Fibroblast of lung (primary cell): ENCODE measurements at regions not wholly inside any gene's neighbourhood (a gene's known extent, or its start where the extent isn't known, plus 50 kb on each side); places are given as distances from the start of the nearest gene placed in this dataset.

Experiments
- DNase-seq, 2 donors: peaks; one replicate each; pipeline versions ENCODE4 v3.0.0 to v3.0.0-alpha.2; 2010; ENCODE audit warnings: low read depth in 2 of 2
- H2AFZ ChIP-seq: 2 replicates; pipeline ENCODE4 v1.5.1; 2012; ENCODE audit warnings: low read length, control low read depth, inconsistent platforms
- H3K27ac ChIP-seq: 2 replicates; pipeline ENCODE4 v1.5.1; 2011; ENCODE audit warnings: low read length, control low read depth; ENCODE audit not compliant: insufficient read depth
- H3K27me3 ChIP-seq: 2 replicates; pipeline ENCODE4 v1.5.1; 2011; ENCODE audit warnings: mild to moderate bottlenecking, low read length; ENCODE audit not compliant: control insufficient read depth, insufficient read depth
- H3K36me3 ChIP-seq: 2 replicates; pipeline ENCODE4 v1.5.1; 2011; ENCODE audit warnings: low read length; ENCODE audit not compliant: control insufficient read depth, insufficient read depth
- H3K4me1 ChIP-seq: 2 replicates; pipeline ENCODE4 v1.5.1; 2011; ENCODE audit warnings: low read length; ENCODE audit not compliant: control insufficient read depth, insufficient read depth; ENCODE audit errors: extremely low read depth
- H3K4me2 ChIP-seq: 2 replicates; pipeline ENCODE4 v1.5.1; 2011; ENCODE audit warnings: low read length, control low read depth; ENCODE audit not compliant: insufficient read depth; ENCODE audit errors: extremely low read depth
- H3K4me3 ChIP-seq, 4 experiments: fragments of 200-600 bp in 1 of 4; sonication (generic) in 1 of 4; replicated peaks in 1 of 4; 2 replicates each; pipeline ENCODE4 v1.5.1; 2011 to 2016; ENCODE audit warnings: low read length in 4 of 4, low read depth in 3 of 4, mild to moderate bottlenecking in 3 of 4, control low read depth in 2 of 4, inconsistent platforms in 1 of 4, mixed read lengths in 1 of 4; ENCODE audit not compliant: insufficient read depth in 1 of 4; ENCODE audit errors: control extremely low read depth in 1 of 4
- H3K79me2 ChIP-seq: 2 replicates; pipeline ENCODE4 v1.5.1; 2012; ENCODE audit warnings: mild to moderate bottlenecking, low read length, inconsistent platforms; ENCODE audit not compliant: control insufficient read depth, insufficient read depth
- H3K9ac ChIP-seq: 2 replicates; pipeline ENCODE4 v1.5.1; 2011; ENCODE audit warnings: mild to moderate bottlenecking, low read length, control low read depth; ENCODE audit not compliant: insufficient read depth
- H3K9me3 ChIP-seq: 2 replicates; pipeline ENCODE4 v1.5.1; 2012; ENCODE audit warnings: low read depth, low read length; ENCODE audit not compliant: control insufficient read depth, insufficient read depth
- H4K20me1 ChIP-seq: 2 replicates; pipeline ENCODE4 v1.5.1; 2011; ENCODE audit warnings: low read length; ENCODE audit not compliant: control insufficient read depth, insufficient read depth; ENCODE audit errors: extremely low read depth
- CTCF ChIP-seq, 2 donors: IDR thresholded peaks in 1 of 2; conservative IDR thresholded peaks in 1 of 2; 1 replicate in 1 of 2; 2 replicates in 1 of 2; pipeline ENCODE4 v1.5.1; 2011 to 2012; ENCODE audit warnings: low read length in 2 of 2, control low read depth in 1 of 2, inconsistent platforms in 1 of 2, low read depth in 1 of 2, mild to moderate bottlenecking in 1 of 2
- EZH2 ChIP-seq: IDR thresholded peaks from 2 replicates; pipeline ENCODE4 v1.5.1; 2012; ENCODE audit warnings: low read length, control low read depth, mild to moderate bottlenecking; ENCODE audit errors: missing control alignments

GRCh38 chr12:92535961-92536360, 166.8 kb upstream of the PLEKHG7 start:
- no peak for TF ChIP-seq EZH2
- no peak for TF ChIP-seq CTCF (conservative IDR thresholded peaks at IDR 0.05 in 1 of 2, IDR thresholded peaks at IDR 0.05 in 1 of 2; ENCODE audit: low read depth in 1 of 2, low read length in 2 of 2)
- no peaks in the 10 kb centered on the region for H3K9me3 ChIP-seq
- H3K9ac ChIP-seq = no peak overlapping the region
- H4K20me1 ChIP-seq = no peaks in the 10 kb centered on the region
- no peak for DNase-seq
- no peaks in the 10 kb centered on the region for H3K4me1 ChIP-seq
- H3K4me3 ChIP-seq = no peak overlapping the region
- no peaks in the 10 kb centered on the region for H3K36me3 ChIP-seq
- no peaks in the 10 kb centered on the region for H3K27me3 ChIP-seq
- H3K4me2 ChIP-seq = no peak overlapping the region
- no peak overlapping the region for H3K27ac ChIP-seq
- H2AFZ ChIP-seq = no peak overlapping the region
- no peaks in the 10 kb centered on the region for H3K79me2 ChIP-seq

GRCh38 chr12:92533280-92533890, 169.4 kb upstream of the PLEKHG7 start:
- TF ChIP-seq CTCF (conservative IDR thresholded peaks at IDR 0.05 in 1 of 2, IDR thresholded peaks at IDR 0.05 in 1 of 2; ENCODE audit: low read depth in 1 of 2, low read length in 2 of 2) (no peak), EZH2 (no peak)
- H3K36me3 ChIP-seq = no peaks in the 10 kb centered on the region
- no peaks in the 10 kb centered on the region for H3K27me3 ChIP-seq
- no peak overlapping the region for H2AFZ ChIP-seq
- no peaks in the 10 kb centered on the region for H3K9me3 ChIP-seq
- H3K27ac ChIP-seq = no peak overlapping the region
- peak; percentile 45 to 60 for DNase-seq
- no peak overlapping the region for H3K9ac ChIP-seq
- no peak overlapping the region for H3K4me2 ChIP-seq
- no peak overlapping the region for H3K4me3 ChIP-seq
- H3K4me1 ChIP-seq = no peaks in the 10 kb centered on the region
- no peaks in the 10 kb centered on the region for H3K79me2 ChIP-seq
- no peaks in the 10 kb centered on the region for H4K20me1 ChIP-seq

GRCh38 chr12:92530706-92531105, 172.1 kb upstream of the PLEKHG7 start:
- no peak overlapping the region for H3K9ac ChIP-seq
- H3K27me3 ChIP-seq = no peaks in the 10 kb centered on the region
- no peaks in the 10 kb centered on the region for H3K79me2 ChIP-seq
- H3K4me3 ChIP-seq = no peak overlapping the region
- TF ChIP-seq EZH2 = no peak
- no peak for TF ChIP-seq CTCF (conservative IDR thresholded peaks at IDR 0.05 in 1 of 2, IDR thresholded peaks at IDR 0.05 in 1 of 2; ENCODE audit: low read depth in 1 of 2, low read length in 2 of 2)
- no peak overlapping the region for H2AFZ ChIP-seq
- H3K36me3 ChIP-seq = no peaks in the 10 kb centered on the region
- no peak overlapping the region for H3K4me2 ChIP-seq
- H4K20me1 ChIP-seq = no peaks in the 10 kb centered on the region
- no peak overlapping the region for H3K27ac ChIP-seq
- no peak for DNase-seq
- H3K9me3 ChIP-seq = no peaks in the 10 kb centered on the region
- H3K4me1 ChIP-seq = no peaks in the 10 kb centered on the region
